H9 (cell line): ENCODE measurements at regions not wholly inside any gene's neighbourhood (a gene's known extent, or its start where the extent isn't known, plus 50 kb on each side); places are given as distances from the start of the nearest gene placed in this dataset.

Source experiments
- DNase-seq: peaks from one replicate; pipeline ENCODE4 v3.0.0-alpha.2; 2017
- H2AFZ ChIP-seq: one replicate; pipeline ENCODE4 v1.6.1; 2013; ENCODE audit warnings: mild to moderate bottlenecking, low read length, control low read depth, moderate library complexity
- H2AK5ac ChIP-seq: 2 replicates; pipeline ENCODE4 v1.6.1; 2013; ENCODE audit warnings: low read length, control low read depth, mixed read lengths; ENCODE audit not compliant: insufficient read length
- H2BK120ac ChIP-seq: one replicate; pipeline ENCODE4 v1.6.1; 2013; ENCODE audit warnings: low read depth, mild to moderate bottlenecking, low read length, control low read depth, inconsistent platforms; ENCODE audit not compliant: poor library complexity, severe bottlenecking
- H2BK12ac ChIP-seq: 2 replicates; pipeline ENCODE4 v1.6.1; 2013; ENCODE audit warnings: low read length, control low read depth, mixed read lengths, low read depth; ENCODE audit not compliant: insufficient read length
- H2BK15ac ChIP-seq: 2 replicates; pipeline ENCODE4 v1.6.1; 2013; ENCODE audit warnings: low read depth, low read length, control low read depth
- H2BK20ac ChIP-seq: one replicate; pipeline ENCODE4 v1.6.1; 2013; ENCODE audit warnings: low read depth, mild to moderate bottlenecking, low read length, control low read depth, inconsistent platforms; ENCODE audit not compliant: poor library complexity, severe bottlenecking
- H2BK5ac ChIP-seq: 2 replicates; pipeline ENCODE4 v1.6.1; 2013; ENCODE audit warnings: low read length, control low read depth, mixed read lengths; ENCODE audit not compliant: insufficient read length
- H3K14ac ChIP-seq: 2 replicates; pipeline ENCODE4 v1.6.1; 2013; ENCODE audit warnings: low read length, control low read depth; ENCODE audit not compliant: insufficient read depth
- H3K18ac ChIP-seq: 2 replicates; pipeline ENCODE4 v1.6.1; 2013; ENCODE audit warnings: low read depth, mild to moderate bottlenecking, mixed read lengths, low read length, control low read depth; ENCODE audit not compliant: insufficient read length
- H3K23ac ChIP-seq: 2 replicates; pipeline ENCODE4 v1.6.1; 2013; ENCODE audit warnings: low read length, control low read depth, mixed read lengths, low read depth; ENCODE audit not compliant: insufficient read length
- H3K23me2 ChIP-seq: 2 replicates; pipeline ENCODE4 v1.6.1; 2013; ENCODE audit warnings: low read depth, mild to moderate bottlenecking, mixed read lengths, low read length, control low read depth; ENCODE audit not compliant: insufficient read length, poor library complexity, severe bottlenecking
- H3K27ac ChIP-seq: 2 replicates; pipeline ENCODE4 v1.5.1; 2013; ENCODE audit warnings: low read length, control low read depth, mixed read lengths, low read depth; ENCODE audit not compliant: insufficient read length
- H3K27me3 ChIP-seq: 2 replicates; pipeline ENCODE4 v1.6.1; 2013; ENCODE audit warnings: low read length, control low read depth, inconsistent platforms; ENCODE audit not compliant: insufficient read depth
- H3K4ac ChIP-seq: 2 replicates; pipeline ENCODE4 v1.6.1; 2013; ENCODE audit warnings: low read depth, mild to moderate bottlenecking, control low read depth, inconsistent platforms, low read length, moderate library complexity
- H3K4me1 ChIP-seq: 2 replicates; pipeline ENCODE4 v1.6.1; 2013; ENCODE audit warnings: low read length, control low read depth, inconsistent platforms; ENCODE audit not compliant: insufficient read depth
- H3K4me2 ChIP-seq: 2 replicates; pipeline ENCODE4 v1.6.1; 2013; ENCODE audit warnings: low read length, control low read depth, mixed read lengths; ENCODE audit not compliant: insufficient read length, insufficient read depth
- H3K56ac ChIP-seq: 2 replicates; pipeline ENCODE4 v1.6.1; 2013; ENCODE audit warnings: low read depth, mild to moderate bottlenecking, mixed read lengths, low read length, control low read depth; ENCODE audit not compliant: insufficient read length
- H3K79me1 ChIP-seq: 2 replicates; pipeline ENCODE4 v1.6.1; 2013; ENCODE audit warnings: low read depth, mild to moderate bottlenecking, moderate library complexity, low read length, control low read depth, inconsistent platforms; ENCODE audit not compliant: insufficient read depth, poor library complexity, severe bottlenecking
- H3K79me2 ChIP-seq: 2 replicates; pipeline ENCODE4 v1.6.1; 2013; ENCODE audit warnings: low read length, control low read depth, inconsistent platforms; ENCODE audit not compliant: insufficient read depth
- H3K9ac ChIP-seq: 2 replicates; pipeline ENCODE4 v1.6.1; 2013; ENCODE audit warnings: low read length, control low read depth, mixed read lengths; ENCODE audit not compliant: insufficient read length; ENCODE audit errors: extremely low read depth
- H3K9me3 ChIP-seq: one replicate; pipeline ENCODE4 v1.6.1; 2013; ENCODE audit warnings: low read depth, low read length, inconsistent platforms; ENCODE audit not compliant: control insufficient read depth
- H3T11ph ChIP-seq: one replicate; pipeline ENCODE4 v1.6.1; 2013; ENCODE audit warnings: mild to moderate bottlenecking, low read length, control low read depth, inconsistent platforms
- H4K20me1 ChIP-seq: one replicate; pipeline ENCODE4 v1.6.1; 2013; ENCODE audit not compliant: control insufficient read depth, insufficient read length, insufficient read depth
- H4K5ac ChIP-seq: 2 replicates; pipeline ENCODE4 v1.6.1; 2013; ENCODE audit warnings: low read depth, mild to moderate bottlenecking, mixed read lengths, low read length, control low read depth; ENCODE audit not compliant: insufficient read length
- H4K8ac ChIP-seq: replicated peaks from 2 replicates; pipeline ENCODE4 v1.6.1; 2013; ENCODE audit warnings: low read length, control low read depth, mixed read lengths, low read depth; ENCODE audit not compliant: insufficient read length
- H4K91ac ChIP-seq: 2 replicates; pipeline ENCODE4 v1.6.1; 2013; ENCODE audit warnings: low read depth, mild to moderate bottlenecking, moderate library complexity, mixed read lengths, low read length, control low read depth; ENCODE audit not compliant: insufficient read length
- H3K27ac Mint-ChIP-seq, 3 experiments: 2 replicates in 2 of 3; 3 replicates in 1 of 3; pipeline ENCODE4 v1.8.0; 2020 to 2021; ENCODE audit warnings: mixed read lengths in 3 of 3, mild to moderate bottlenecking in 1 of 3, moderate library complexity in 1 of 3
- H3K27me3 Mint-ChIP-seq: 2 replicates; pipeline ENCODE4 v1.8.0; 2021; ENCODE audit warnings: low read depth, mild to moderate bottlenecking, moderate library complexity, mixed read lengths
- H3K36me3 Mint-ChIP-seq, 3 experiments: 2 replicates in 2 of 3; 3 replicates in 1 of 3; pipeline ENCODE4 v1.8.0; 2020 to 2021; ENCODE audit warnings: low read depth in 3 of 3, mixed read lengths in 3 of 3; ENCODE audit not compliant: insufficient read depth in 1 of 3
- H3K4me1 Mint-ChIP-seq, 2 experiments: 2 replicates each; pipeline ENCODE4 v1.8.0; 2020; ENCODE audit warnings: mixed read lengths in 2 of 2
- H3K4me3 Mint-ChIP-seq, 2 experiments: 2 replicates in 1 of 2; 3 replicates in 1 of 2; pipeline ENCODE4 v1.8.0; 2020 to 2021; ENCODE audit warnings: mild to moderate bottlenecking in 2 of 2, mixed read lengths in 2 of 2, moderate library complexity in 1 of 2
- H3K9me3 Mint-ChIP-seq, 2 experiments: 2 replicates in 1 of 2; 3 replicates in 1 of 2; pipeline ENCODE4 v1.8.0; 2020; ENCODE audit warnings: mild to moderate bottlenecking in 2 of 2, mixed read lengths in 2 of 2, moderate library complexity in 1 of 2
- WGBS: extraction: QIAGEN DNeasy Blood & Tissue Kit; methylation state at CpG from one replicate; pipeline ENCODE4 v1.1.7; 2013; ENCODE audit warnings: missing lambda C conversion rate, low lambda C conversion rate, mixed read lengths; ENCODE audit not compliant: insufficient read length; ENCODE audit errors: extremely low coverage; 5-methylcytosine and 5-hydroxymethylcytosine counted together
- TF ChIP-seq, protein P1 (sequence below): fragments of 200-600 bp; sonication (generic); conservative IDR thresholded peaks from 3 replicates; pipeline ENCODE4 v1.8.0; 2021; ENCODE audit warnings: antibody characterized with exemption, mild to moderate bottlenecking

DNA sequence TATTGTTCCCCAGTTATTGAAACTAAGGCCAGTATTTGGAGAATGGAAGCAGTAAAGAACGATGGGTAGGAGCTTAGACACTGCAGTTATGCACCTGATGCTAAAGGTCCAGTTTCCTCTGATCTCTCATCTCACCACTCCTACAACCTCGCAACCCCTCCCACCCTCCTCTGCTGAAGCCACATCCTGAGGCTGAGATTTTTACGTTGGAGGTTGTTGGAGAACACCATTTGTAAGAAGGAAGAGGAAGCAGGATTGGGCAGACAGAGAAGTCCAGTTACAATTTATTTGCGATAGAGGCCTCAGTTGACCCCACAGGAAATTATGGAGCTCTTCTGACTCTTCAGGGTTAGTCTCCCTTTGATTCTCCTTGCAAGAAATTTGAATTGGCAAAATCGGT is 54.3 kb upstream of the NDUFV2 start:
- Mint-ChIP-seq H3K4me3 (no peak overlapping the region), H3K4me1 (no peaks in the 10 kb centered on the region), H3K27me3 (no peaks in the 10 kb centered on the region), H3K27ac (no peak overlapping the region), H3K36me3 (peaks cover 17 to 38% (median 19%) of the 10 kb centered on the region in 3 experiments), H3K9me3 (peaks cover 33 to 35% of the 10 kb centered on the region in 2 experiments)
- Histone ChIP-seq H3K79me2 (no peaks in the 10 kb centered on the region), H4K20me1 (no peaks in the 10 kb centered on the region), H2BK12ac (no peak overlapping the region), H2BK15ac (no peak overlapping the region), H3K4me1 (no peaks in the 10 kb centered on the region), H3K56ac (no peak overlapping the region), H3K14ac (no peak overlapping the region), H3K79me1 (no peaks in the 10 kb centered on the region), H2BK120ac (no peak overlapping the region), H2AK5ac (no peak overlapping the region), H3K18ac (no peak overlapping the region), H4K5ac (no peak overlapping the region), H2BK5ac (no peak overlapping the region), H3K4me2 (no peak overlapping the region), H3T11ph (no peak overlapping the region), H4K8ac (no peak overlapping the region), H2BK20ac (no peak overlapping the region), H2AFZ (no peak overlapping the region), H3K27ac (no peak overlapping the region), H3K23ac (no peak overlapping the region), H3K4ac (no peak overlapping the region), H3K27me3 (no peaks in the 10 kb centered on the region), H3K9me3 (no peaks in the 10 kb centered on the region), H3K23me2 (no peaks in the 10 kb centered on the region), H3K9ac (no peak overlapping the region), H4K91ac (no peak overlapping the region)
- no peak for DNase-seq
- no CpG with 5 or more reads among the region's 5 CpGs for WGBS
- TF ChIP-seq, protein P1, sequence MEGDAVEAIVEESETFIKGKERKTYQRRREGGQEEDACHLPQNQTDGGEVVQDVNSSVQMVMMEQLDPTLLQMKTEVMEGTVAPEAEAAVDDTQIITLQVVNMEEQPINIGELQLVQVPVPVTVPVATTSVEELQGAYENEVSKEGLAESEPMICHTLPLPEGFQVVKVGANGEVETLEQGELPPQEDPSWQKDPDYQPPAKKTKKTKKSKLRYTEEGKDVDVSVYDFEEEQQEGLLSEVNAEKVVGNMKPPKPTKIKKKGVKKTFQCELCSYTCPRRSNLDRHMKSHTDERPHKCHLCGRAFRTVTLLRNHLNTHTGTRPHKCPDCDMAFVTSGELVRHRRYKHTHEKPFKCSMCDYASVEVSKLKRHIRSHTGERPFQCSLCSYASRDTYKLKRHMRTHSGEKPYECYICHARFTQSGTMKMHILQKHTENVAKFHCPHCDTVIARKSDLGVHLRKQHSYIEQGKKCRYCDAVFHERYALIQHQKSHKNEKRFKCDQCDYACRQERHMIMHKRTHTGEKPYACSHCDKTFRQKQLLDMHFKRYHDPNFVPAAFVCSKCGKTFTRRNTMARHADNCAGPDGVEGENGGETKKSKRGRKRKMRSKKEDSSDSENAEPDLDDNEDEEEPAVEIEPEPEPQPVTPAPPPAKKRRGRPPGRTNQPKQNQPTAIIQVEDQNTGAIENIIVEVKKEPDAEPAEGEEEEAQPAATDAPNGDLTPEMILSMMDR = no peak
